ENCODE measurements at regions not wholly inside any gene's neighbourhood (a gene's known extent, or its start where the extent isn't known, plus 50 kb on each side); places are given as distances from the start of the nearest gene placed in this dataset.
"Not testable (repeated sequence)": the region's sequence is repeated elsewhere in the genome, so short reads cannot be mapped to it uniquely, and the experiment has no call there.

DNA sequence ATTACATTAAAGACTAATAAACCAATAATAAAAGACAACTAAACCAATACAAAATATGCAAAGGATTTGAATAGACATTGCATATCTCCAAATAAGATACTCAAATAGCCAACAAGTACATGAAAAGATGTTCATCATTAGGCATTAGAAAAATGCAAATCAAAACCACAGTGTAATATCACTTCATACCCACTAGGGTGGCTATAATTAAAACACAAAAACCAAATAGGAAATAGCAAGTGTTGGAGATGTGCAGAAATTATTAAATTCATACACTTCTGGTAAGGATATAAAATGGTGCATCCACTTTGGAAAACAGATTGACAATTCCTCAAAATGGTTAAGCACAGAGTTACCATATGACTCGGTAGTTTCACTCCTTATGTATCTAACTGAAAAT, 860.8 kb upstream of the DIAPH2 start:
- DNase-seq: no peak

DNA sequence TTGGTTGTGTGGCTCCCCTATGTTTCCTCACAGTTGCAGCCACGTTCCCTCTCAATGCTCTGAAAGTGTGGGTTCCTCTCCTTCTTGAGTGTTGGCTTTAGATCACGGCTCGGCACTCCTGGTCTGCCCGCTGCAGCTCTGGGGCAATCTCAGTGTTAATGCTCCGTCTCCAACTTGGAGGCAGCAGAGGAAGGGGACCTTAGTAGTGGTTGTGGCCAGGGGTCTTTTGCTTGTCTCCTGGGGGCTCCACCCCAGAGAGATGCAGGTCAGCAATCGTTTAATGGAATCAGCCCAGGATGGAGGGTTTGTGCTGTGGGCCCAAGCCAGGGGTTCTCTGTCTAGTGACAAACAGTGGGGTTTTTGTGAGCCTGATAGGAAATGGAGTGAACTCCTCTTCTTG, 849.4 kb upstream of the DIAPH2 start:
- no peak for DNase-seq

DNA sequence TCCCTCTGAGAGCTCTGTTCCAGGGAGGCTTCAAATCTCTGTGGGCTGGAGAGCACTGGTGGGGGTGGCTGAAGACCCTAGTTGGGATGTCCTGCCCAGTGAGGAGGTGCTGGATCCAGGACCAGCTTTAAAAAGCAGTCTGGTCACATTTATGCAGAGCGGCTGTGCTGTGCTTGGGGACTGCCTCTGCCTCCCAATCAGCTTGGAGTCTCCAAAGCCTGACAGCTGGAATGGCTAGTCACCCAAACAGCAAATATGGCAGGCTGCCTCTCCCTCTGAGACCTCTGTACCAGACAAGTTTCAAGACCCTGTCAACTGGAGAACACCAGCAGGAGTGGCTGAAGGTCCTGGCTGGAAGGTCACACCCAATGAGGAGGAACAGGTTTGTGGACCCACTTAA, 848.1 kb upstream of the DIAPH2 start:
- DNase-seq: no peak

DNA sequence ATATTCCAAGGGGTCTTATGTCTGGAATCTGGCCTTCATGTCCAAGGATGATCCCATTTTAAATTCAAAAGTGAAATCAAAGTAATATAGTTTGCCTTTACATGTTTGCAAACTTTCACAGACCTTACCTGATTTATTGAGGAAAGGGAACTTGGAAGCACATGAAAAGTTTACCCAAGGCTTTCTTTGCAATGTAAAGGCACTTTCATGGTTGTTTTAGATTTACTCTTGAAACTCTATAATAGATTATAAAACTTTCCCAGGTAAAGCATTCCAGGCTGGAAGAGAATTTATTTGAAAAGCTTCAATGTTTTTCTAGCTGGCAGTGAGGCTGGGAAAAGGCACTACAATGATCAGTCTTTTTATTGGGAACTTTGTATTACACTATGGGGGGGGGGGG, 842.8 kb upstream of the DIAPH2 start:
- DNase-seq: no peak

DNA sequence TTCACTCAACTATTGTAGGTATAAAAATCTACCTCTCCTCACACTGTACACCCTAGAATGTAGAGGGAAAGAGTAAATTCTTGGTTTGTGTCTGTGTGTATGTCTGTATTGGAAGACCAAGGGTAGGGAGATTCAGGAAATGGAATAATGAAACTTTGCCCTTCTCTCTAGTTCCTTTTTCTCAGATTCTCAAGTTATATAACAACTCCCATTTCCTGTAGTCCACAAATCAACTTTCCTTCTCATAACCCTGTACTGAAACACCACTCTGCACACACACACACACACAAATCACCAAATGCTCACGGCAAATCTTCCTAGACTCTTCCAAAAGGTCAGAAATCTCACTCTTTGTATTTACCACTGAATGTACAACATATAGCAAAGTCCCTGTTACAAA, 824.5 kb upstream of the DIAPH2 start:
- no peak for DNase-seq

DNA sequence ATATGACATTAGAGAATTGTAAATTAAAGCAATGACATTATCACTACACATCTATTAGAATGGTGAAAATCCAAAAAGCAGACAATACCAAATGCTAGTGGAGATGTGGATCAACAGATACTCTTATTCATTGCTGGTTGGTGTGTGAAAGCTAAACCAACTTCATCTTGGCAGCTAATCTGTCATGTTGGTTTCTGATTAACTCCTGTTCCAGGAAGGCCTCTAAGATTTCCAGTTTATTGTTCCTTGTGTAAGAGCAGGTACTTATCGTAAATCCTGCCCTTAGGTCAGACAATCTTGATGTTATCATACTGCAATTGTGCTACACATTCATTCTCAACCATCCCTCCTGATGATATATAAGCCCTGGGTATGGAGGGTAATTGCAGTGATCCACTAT, 809.0 kb upstream of the DIAPH2 start:
- no peak for DNase-seq

DNA sequence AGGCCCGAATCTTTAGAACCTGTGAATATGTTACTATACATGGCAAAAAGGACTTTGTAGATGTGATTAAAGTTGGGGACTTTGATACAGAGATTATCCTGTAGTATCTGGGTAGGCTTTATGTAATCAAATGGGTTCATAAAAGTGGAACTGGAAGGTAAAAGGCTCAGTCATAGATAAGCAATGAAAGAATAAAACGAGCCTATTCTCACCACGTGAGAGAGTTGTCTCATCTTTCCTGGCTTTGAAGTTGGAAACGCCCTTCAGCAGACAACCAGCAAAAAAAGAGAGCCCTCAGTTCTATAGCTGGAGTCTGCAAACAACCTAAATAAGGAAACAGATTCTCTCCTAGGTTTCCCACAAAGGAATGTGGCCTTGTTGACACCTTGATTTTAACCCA, 805.8 kb upstream of the DIAPH2 start:
- no peak for DNase-seq

DNA sequence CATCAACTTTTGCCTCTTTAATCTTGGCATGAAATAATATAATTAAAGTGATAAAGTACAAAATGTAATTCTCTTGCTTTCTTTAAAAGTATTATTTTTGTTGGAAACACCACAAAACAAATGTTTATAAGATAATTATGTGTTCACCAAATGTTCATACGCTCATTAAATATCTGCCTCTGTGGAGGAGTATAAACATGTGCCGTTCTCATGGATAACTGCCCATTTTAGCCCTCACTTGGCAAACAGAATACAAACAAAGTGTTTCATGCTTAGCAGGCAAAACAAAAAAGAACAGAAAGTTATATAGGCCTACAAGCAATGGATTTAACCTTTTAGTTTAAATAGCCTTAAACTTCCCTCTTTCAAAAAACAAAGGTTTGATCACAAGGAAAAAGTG, 800.5 kb upstream of the DIAPH2 start:
- no peak for DNase-seq

DNA sequence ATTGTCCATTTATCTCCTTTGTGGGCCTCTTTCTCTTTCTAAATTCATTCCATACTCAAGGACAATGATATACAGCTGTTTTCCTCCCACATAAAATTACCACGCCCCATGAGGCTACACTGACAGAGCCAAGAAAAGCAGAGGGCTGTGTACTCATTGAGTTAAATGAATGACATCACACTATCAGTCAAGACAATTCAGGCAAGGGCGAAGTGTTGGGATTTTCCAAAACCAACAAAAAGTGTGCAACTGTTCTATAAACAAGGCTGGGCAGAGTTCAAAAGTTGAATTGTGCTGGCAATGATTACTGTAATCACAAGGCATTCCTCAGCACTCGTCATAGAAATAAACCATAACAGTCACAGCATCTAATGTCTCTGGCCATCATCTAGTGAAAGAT, 799.6 kb upstream of the DIAPH2 start:
- no peak for DNase-seq

DNA sequence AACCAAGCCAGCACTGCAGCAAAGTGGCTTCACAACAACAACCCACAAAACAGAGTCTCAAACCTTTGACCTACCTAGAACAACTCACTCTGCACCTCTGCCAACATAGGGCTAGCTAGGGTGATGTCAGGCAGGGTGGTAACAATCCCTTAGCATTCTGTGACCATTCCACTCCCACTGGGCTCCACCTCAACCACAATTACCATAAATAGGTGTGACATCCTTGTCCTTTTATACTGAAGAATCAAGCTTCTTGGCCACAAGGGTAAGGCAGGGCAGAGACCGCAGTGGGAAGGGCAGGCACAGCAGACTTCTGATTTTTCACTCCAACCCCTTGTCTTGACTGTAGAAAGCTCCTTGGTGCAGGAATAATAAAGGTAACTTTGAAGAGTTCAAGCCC, 795.4 kb upstream of the DIAPH2 start:
- DNase-seq: no peak

DNA sequence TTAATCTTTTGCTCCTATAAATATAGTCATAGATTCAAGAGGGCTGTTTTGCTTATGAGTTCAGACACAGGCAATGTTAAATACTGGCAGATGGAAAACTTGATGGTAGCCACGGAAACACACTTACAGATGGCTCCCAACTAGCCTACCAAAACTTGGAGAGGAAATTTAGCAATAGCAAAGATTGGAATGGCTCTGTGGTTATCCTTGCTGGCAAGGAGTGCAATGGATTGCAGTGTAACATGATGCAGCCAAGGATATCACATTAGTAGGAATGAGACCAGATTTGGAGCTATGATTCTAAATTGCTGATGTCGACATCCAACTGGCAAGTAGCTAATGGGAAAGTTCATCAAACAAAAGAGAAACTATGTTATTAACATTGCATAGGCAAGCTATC, 791.0 kb upstream of the DIAPH2 start:
- DNase-seq: no peak

DNA sequence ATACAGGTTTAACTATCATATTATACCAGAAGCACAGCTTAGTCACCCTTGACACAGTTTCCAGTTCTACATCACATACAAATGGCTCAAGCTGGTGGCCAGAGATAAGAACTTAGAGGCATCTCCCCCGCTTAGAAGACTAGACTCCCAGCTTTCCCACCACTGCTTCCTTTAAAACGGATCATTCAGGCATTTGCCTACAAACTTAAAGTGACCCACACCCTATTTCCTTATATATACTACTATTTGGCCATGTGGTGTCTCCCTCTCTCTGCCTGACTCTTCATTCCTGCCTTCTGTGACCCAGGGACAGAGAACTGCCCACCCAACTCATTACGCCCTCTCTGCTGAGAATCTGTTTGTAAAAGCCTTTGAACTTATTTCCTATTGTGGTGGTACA, 781.2 kb upstream of the DIAPH2 start:
- DNase-seq: peak; percentile 1

DNA sequence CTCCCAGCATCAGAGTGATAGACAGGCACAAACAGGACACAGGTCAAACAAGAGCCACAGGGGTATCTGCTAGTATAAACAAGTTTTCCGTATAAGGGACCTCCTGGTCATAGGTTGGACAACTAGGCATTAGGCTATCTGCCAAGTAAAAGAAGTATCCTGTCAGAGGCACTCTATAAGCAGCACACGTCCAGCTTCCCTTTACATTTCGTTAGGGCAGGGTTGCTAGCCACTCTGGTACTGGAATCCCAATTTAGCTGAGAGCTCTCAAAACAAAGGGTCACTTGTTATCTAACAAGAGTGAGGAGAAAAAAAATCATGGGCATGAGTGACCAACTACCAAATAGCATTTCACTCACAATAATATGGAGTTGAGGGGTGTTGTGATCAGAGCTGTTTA, 780.7 kb upstream of the DIAPH2 start:
- DNase-seq: no peak

DNA sequence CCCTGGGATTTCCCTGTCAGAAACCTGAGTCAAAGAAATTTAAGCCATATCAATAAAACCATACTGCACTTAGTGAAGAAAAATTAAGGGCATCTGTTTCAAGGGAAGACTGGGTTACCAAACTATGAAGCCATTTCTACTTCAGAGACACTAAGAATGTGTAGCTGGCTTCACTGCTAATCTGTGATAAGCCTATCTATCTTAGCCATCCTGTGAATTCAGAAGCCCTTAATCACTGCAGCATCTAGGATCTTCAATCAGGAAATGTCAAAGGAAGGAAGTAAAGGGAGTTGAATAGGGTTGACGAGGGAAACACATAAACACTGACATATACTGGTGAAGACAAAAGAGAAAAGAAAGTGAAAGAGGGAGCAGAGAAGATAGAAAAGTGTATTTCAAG, 777.6 kb upstream of the DIAPH2 start:
- DNase-seq: no peak

DNA sequence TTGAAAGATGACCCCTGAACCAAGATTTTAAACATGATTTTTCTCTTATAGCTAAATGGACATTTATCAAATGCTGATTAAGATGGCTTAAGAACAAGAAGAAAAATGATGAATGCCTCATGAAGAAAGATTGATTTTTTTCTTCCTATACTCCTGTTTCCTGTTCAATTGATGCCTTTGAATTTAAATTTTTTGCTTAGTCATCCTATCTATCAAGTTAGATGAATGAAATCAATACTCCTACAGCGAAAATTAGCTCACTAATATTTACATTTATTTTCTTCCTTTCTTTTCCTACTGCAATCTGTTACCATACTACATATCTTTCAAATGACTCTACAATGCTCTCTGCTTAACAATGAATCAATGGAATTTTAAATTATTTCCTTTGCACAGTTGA, 773.6 kb upstream of the DIAPH2 start:
- no peak for DNase-seq

DNA sequence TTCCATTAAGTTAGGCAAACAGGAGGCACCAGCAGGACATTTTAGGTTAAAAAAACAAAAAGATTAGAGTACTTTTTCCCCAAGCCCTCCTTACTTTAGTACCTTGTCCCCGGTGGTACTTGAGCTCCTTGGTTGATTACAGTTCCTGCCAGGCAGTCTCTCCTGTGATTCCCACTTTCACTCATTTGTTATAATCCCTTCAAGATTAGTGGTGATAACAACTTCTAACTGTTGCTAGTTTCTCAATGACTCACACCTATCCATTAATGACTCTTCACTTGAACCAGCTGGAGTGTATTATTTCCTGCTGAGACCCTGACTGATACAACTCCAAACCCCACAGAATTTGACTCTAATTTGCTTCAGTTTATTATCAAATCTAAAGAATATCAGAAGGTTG, 765.0 kb upstream of the DIAPH2 start:
- no peak for DNase-seq

DNA sequence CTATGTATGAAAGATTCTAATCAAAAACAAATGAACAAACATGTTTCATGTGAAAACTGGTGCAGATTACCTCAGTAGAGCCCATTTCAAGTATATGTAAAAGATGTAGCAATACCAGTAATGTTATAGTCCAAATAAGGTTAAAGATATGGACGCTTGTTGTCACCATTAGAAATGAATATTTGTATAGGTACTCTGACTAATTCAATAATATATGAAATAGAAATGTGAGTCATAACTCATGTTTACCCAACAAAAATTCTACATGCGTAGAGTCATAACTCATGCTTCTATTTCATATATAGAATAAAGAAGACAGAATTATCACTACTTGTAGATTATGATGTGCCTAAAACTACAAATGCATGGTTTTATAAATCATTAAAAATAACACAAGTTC, 739.1 kb upstream of the DIAPH2 start:
- DNase-seq: no peak

DNA sequence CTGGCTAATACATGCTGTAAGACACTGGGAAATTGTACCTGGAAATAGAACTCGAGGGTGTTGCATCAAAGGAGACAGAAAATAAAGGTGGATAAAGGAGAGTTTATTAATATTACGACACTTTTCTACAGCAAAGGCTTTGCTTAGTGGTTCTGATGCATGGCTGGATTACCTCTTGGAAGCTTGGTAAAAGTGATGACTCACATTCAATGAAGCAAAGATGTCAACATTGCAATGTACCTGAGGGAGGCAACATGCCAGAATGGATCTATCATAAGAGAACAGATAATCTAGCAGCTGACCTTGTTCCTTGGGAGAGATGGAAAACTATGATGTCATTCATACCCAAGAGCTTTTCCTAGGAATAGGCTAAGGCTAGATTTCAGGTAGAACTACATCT, 735.1 kb upstream of the DIAPH2 start:
- DNase-seq: no peak

DNA sequence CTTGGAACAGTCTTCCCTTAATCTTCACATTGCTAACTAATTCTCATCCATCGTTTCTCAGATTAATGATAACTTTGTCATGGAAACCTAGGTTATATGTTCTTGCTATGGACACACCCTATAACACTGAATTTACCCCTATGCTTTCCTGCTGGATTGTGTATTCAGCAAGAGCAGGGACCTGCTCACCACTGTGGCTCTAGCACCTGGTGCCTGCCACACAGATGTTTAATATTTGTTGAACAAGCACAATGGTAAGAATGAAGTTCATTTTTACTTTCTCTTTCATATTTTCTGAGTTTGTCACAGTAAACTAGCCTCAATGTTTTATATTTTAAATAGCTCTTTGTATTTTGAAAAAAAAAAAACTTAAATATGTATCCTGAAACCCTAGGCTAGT, 734.0 kb upstream of the DIAPH2 start:
- DNase-seq: no peak

DNA sequence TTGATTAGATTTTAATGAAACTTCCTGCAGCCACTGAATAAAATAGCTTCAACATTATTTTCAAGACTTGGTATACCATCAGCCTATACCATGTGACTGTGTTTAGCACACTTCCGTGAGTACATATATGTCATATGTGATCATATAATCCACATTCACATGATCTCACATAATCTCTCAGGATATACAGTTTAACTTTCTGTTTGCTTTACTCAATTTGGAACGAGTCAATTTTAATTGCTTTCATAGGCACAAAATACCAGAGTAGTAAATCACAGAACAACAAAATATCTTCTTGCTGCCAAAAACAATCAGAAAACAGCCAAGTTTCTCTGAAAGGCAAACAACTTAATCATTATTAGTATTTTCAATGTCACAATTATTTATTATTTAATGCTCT, 731.1 kb upstream of the DIAPH2 start:
- no peak for DNase-seq

DNA sequence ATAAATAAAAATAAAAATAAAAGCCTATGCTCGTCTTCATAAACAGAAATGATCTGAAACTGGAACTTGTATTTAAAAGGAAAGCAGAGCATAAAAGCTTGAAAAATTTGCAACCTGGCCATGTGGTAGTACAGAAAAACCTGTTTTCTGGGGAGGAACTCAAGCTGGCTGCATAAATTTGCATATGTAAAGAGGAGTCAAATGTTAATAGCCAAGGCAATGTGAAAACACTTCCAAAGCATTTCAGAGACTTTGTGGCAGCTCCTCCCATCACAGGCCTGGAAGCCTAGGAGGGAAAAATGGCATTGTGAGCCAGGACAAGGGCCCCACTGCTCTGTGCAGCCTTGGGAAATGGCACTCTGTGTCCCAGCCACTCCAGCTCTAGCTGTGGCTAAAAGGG, 727.9 kb upstream of the DIAPH2 start:
- no peak for DNase-seq

DNA sequence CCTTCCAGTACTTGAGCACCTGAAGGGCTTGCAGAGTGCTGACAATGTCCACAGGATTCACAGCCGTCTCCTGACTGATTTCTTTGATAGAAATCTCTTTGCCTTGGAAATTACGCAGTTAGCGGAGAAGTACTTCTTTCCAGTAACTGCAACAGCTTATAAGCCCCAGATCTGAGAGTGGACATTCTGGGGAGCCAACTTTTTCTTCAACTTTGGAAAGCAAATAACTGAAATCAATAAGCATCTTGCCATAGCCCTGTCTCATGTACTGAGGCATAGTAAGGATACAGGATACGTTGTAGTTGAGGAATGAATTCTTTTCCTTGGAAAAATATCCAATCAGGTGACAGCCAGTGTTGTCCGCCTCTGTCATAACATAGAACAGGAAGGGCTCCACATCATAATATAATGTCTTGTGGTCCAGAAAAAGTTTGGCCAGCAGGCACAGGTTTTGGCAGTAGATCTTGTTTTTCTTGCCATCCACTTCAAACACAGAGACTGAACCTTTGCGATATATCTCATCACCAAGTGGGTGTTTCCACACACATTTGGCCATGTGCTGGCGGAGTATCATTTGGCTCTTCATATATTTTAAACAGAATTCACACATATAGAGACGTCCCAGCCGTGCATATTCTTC, 711.1 kb upstream of the DIAPH2 start:
- DNase-seq: not testable (repeated sequence)

DNA sequence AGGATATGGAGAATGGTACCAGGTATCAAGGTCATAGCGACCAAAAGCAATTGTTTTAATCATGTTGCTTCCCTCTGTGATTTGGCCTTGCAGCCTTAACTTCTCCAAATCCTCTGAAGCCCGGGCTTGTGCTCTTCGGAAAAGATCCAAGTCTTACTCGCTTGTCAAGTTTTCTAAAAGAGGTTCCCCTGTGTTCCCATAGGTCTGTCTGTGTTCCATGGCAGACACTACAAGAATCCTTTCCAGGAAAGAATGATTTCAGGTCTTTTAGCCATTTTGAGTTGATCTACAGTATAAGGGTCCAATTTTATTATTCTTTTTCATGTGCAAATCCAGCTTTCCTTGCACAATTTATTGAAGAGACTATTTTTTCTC, 710.6 kb upstream of the DIAPH2 start:
- no peak for DNase-seq

DNA sequence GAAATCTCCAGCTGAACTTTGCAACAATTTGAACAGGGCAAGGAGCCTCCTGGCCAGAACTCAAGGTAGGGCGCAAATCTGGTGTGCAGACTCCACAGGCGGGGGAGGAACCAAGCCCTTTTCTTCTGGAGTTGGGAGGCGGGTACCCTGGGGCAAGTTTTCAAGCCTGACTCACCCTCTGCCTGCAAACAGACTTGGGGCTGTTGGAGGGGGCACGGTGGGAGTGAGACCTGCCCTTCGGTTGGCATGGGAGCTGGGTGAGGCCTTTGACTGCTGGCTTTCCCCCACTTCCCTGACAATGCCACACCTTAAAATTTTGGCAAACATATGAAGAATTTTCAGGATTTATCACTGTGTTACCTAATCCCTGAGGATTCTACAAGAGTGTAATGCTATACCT, 709.8 kb upstream of the DIAPH2 start:
- no peak for DNase-seq

DNA sequence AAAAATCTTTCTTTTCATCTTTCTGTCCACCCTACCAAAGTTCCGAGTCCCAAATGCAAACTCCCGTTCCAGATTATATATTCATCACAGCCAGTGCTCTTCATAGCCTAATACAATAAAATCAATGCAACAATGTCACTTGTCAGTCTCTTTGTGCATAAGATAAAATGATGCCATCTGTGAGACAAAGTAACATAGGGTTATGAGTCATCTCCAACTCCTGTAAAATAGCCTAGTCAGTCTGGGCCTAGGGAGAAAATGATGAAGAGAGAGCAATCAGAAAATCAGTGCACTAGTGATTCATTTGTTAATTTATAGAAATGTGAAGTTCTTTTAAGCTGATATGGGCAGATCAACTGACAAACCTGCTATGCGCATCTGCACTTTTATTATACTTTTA, 689.1 kb upstream of the DIAPH2 start:
- no peak for DNase-seq

DNA sequence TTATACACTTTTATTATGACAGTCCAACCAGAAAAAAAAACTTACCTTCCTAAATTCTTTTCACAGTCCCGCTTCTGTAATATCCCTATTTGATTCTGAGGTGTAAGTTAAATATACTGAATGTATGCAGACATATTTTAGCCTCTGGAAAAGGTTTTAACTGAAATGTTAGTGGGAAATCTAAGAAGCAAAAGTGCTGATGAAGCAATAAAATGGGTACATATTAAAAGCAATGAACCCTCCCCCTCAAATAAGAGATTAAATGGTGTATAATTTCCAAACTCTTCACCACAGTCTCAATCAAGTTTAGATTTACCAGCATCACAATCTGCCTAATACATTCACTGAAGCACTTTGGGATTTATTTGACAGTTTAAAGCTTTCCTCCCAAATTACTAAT, 688.3 kb upstream of the DIAPH2 start:
- DNase-seq: no peak
